Uterus (tissue), 3 donors: ENCODE measurements at regions not wholly inside any gene's neighbourhood (a gene's known extent, or its start where the extent isn't known, plus 50 kb on each side); places are given as distances from the start of the nearest gene placed in this dataset.

Source experiments
- DNase-seq, 2 donors: peaks; one replicate each; pipeline ENCODE4 v3.0.0-alpha.2; 2019 to 2020
- H3K27ac ChIP-seq, 2 donors: fragments of 200-600 bp; sonication (generic); 1 replicate in 1 of 2; 2 replicates in 1 of 2; pipeline ENCODE4 v1.5.1; 2016 to 2018
- H3K27me3 ChIP-seq, 2 donors: fragments of 200-600 bp; sonication (generic); one replicate each; pipeline ENCODE4 v1.5.1; 2018 to 2019; ENCODE audit warnings: control low read depth in 1 of 2
- H3K36me3 ChIP-seq, 2 donors: fragments of 200-600 bp; sonication (generic); one replicate each; pipeline ENCODE4 v1.5.1; 2019; ENCODE audit warnings: control low read depth in 1 of 2
- H3K4me1 ChIP-seq, 2 donors: fragments of 200-600 bp; sonication (generic); one replicate each; pipeline ENCODE4 v1.5.1; 2018 to 2019; ENCODE audit warnings: control low read depth in 1 of 2
- H3K4me3 ChIP-seq, 2 donors: fragments of 200-600 bp; sonication (generic); 1 replicate in 1 of 2; 2 replicates in 1 of 2; pipeline ENCODE4 v1.5.1; 2018 to 2019; ENCODE audit warnings: mild to moderate bottlenecking in 1 of 2
- H3K9me3 ChIP-seq, 2 donors: fragments of 200-600 bp; sonication (generic); one replicate each; pipeline ENCODE4 v1.5.1; 2019; ENCODE audit warnings: control low read depth in 1 of 2
- CTCF ChIP-seq, 4 experiments: fragments of 200-600 bp in 2 of 4; fragments of 450-650 bp in 2 of 4; sonication (generic) in 2 of 4; IDR thresholded peaks; one replicate each; pipeline ENCODE4 v1.5.1; 2016 to 2019; ENCODE audit warnings: antibody characterized with exemption in 4 of 4, mild to moderate bottlenecking in 2 of 4, moderate library complexity in 1 of 4
- POLR2A ChIP-seq, 2 donors: fragments of 450-650 bp; IDR thresholded peaks; one replicate each; pipeline ENCODE4 v1.6.1; 2016; ENCODE audit warnings: antibody characterized with exemption in 2 of 2, mild to moderate bottlenecking in 1 of 2, moderate library complexity in 1 of 2
- intact Hi-C: fragments of 100-400 bp; cut with DNase I; formaldehyde crosslinking; loops from one replicate; pipeline ENCODE4 v1.15.1; 2023; ENCODE audit warnings: low total_unique reads
- donor health status: DM: yes; HTN: yes; CAD: no.

DNA sequence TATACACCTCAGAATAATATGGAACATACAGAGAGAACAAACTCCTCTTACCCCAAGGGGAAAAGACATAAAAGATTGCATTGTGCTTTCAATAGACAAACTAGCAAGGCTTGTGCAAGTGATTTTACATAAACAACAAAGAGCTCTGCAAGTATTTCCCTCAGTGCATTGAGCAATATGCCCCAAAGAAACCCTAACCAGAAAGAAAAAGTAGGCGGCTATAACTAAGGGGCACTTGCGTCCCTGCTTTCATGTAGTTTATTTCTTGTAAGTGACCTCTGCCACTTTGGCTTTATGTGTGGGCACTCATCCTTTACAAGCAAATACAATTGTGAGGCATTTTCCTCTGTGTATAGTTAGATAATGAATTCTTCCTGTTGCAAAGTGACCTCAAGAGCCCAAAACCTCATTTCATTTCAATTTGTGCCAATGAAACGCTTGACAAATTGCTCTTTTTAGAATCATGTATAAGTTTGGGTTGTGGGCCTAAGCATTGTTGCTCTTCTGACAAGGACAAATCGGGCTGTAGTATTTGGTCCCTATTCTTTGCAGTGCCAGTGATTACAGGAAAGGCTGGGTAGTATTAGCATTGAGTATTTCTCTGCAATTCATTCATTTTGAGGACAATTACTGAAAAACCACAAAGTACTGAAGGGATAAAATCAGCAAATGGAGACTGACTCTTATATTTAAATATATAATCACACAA lies 282.2 kb downstream of the DTWD2 start:
- H3K27ac ChIP-seq, result no peak overlapping the region
- no peaks in the 10 kb centered on the region for H3K27me3 ChIP-seq
- intact Hi-C loops, result no loop called here
- no peaks in the 10 kb centered on the region for H3K36me3 ChIP-seq
- H3K4me3 ChIP-seq, result no peak overlapping the region
- H3K4me1 ChIP-seq, result no peaks in the 10 kb centered on the region
- H3K9me3 ChIP-seq, result no peaks in the 10 kb centered on the region
- no peak for TF ChIP-seq CTCF (IDR thresholded peaks at IDR 0.05)
- TF ChIP-seq POLR2A (IDR thresholded peaks at IDR 0.05), result no peak
- no peak for DNase-seq

- DNase-seq, result no peak
- Histone ChIP-seq H3K27ac (no peak overlapping the region), H3K27me3 (no peaks in the 10 kb centered on the region), H3K9me3 (no peaks in the 10 kb centered on the region), H3K36me3 (no peaks in the 10 kb centered on the region), H3K4me1 (no peaks in the 10 kb centered on the region), H3K4me3 (no peak overlapping the region)
- no peak for TF ChIP-seq CTCF (IDR thresholded peaks at IDR 0.05)
- no peak for TF ChIP-seq POLR2A (IDR thresholded peaks at IDR 0.05)
- intact Hi-C loops, result no loop called here
Measured at GRCh38 chr5:118703241-118703640, 285.1 kb downstream of the DTWD2 start.

GRCh38 chr5:118701791-118702190 lies 286.6 kb downstream of the DTWD2 start:
- Histone ChIP-seq H3K4me1 (no peaks in the 10 kb centered on the region), H3K27me3 (no peaks in the 10 kb centered on the region), H3K27ac (no peak overlapping the region), H3K36me3 (no peaks in the 10 kb centered on the region), H3K4me3 (no peak overlapping the region), H3K9me3 (no peaks in the 10 kb centered on the region)
- DNase-seq, result no peak
- intact Hi-C loops, result no loop called here
- TF ChIP-seq CTCF (IDR thresholded peaks at IDR 0.05), result no peak
- no peak for TF ChIP-seq POLR2A (IDR thresholded peaks at IDR 0.05)

- no peaks in the 10 kb centered on the region for H3K36me3 ChIP-seq
- no peak overlapping the region for H3K4me3 ChIP-seq
- no peaks in the 10 kb centered on the region for H3K27me3 ChIP-seq
- no peak for DNase-seq
- H3K4me1 ChIP-seq, result no peaks in the 10 kb centered on the region
- H3K27ac ChIP-seq, result no peak overlapping the region
- intact Hi-C loops, result no loop called here
- no peak for TF ChIP-seq POLR2A (IDR thresholded peaks at IDR 0.05)
- no peak for TF ChIP-seq CTCF (IDR thresholded peaks at IDR 0.05)
- no peaks in the 10 kb centered on the region for H3K9me3 ChIP-seq
Measured at GRCh38 chr5:118700510-118700909, 287.8 kb downstream of the DTWD2 start.

DNA sequence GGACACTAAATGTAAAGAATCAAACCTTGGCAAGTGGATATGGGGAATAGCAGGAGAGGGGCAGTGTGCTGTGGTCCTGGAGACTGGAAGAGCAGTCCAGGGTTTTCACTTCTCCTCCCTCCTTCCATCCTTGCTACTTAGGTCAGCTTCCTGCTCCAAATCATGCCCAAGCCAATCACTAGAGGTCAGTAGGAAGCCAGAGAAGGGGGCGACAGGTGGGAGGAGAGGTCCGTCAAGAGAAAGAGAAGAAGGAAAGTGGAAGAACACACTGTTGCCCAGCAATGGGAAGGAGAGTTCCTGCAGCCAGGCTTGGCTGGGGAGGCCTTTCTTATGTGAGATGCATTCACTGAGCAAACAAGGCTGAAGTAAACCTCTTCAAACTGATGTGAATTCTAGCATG lies 289.6 kb downstream of the DTWD2 start:
- Histone ChIP-seq H3K9me3 (no peaks in the 10 kb centered on the region), H3K27me3 (no peaks in the 10 kb centered on the region), H3K27ac (no peak overlapping the region), H3K4me1 (no peaks in the 10 kb centered on the region), H3K4me3 (no peak overlapping the region), H3K36me3 (no peaks in the 10 kb centered on the region)
- TF ChIP-seq CTCF (IDR thresholded peaks at IDR 0.05) (no peak), POLR2A (IDR thresholded peaks at IDR 0.05) (no peak)
- intact Hi-C loops, result no loop called here
- DNase-seq, result no peak
